ENCODE measurements at regions not wholly inside any gene's neighbourhood (a gene's known extent, or its start where the extent isn't known, plus 50 kb on each side); places are given as distances from the start of the nearest gene placed in this dataset.
"Not testable (repeated sequence)": the region's sequence is repeated elsewhere in the genome, so short reads cannot be mapped to it uniquely, and the experiment has no call there.

DNA sequence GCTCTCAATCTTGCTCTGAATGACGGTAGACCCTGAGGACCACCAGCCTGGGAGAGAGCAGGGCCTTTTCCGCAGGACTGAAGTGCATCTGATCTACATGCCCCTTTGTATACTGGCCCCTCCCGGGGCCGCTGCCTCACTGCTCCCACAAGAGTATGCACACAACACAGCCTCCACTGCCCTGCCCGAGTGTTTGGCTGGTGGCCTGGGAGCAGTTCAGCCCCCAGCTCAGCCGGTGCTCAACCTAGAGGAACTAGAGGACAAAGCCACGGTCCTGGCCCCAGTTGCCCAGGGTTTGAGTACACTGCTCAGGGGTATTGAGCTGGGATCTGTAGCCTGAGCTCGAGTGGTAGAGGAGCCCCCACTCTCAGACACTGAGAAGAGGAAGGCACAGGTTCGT is 118.9 kb upstream of the CAB39 start:
- DNase-seq (ENCODE audit: extremely low read depth in 1 of 2, low read depth in 1 of 2), result no peak

DNA sequence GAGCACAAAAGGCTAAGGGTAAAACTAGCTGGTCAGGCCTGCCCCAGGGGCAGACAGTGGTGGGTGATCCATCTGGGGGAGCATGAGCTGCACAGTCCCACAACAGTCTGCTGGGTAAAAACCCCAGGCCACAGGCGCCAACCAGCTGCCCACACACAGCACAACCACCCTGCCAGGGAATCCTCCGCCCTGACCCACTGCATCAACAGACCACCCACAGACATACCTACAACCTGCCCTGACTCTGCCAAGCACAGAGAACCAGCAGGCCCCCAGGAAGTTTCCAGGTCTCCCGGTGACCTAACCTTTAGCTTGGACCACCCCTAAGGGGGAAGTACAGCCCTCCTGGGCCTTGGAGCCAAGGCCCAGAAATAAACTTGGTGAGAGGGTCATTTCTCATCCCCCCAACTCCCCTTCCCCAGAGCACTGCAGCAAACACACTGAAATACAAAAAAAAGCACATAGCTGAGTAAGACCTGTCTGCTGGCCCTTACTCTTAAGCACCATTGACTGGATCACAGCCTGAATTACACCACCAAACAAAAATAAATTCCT is 118.3 kb upstream of the CAB39 start:
- DNase-seq (ENCODE audit: extremely low read depth in 1 of 2, low read depth in 1 of 2), result no peak

DNA sequence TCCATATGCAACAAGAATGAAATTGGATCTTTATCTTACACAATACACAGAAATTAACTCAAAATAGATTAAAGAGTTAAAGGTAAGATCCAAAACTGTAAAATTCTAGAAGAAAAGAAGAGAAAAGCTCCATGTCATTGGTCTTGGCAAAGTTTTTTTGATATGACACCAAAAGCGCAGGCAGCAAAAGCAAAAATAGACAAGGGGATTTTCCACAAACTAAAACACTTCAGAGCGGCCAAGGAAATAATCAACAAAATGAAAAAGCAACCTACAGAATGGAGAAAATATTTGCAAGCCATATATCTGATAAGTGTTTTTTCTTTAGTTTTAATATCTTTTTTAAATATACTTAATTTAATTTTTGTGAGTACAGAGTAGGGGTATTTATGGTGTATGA is 112.8 kb upstream of the CAB39 start:
- DNase-seq (ENCODE audit: extremely low read depth in 1 of 2, low read depth in 1 of 2), result no peak

DNA sequence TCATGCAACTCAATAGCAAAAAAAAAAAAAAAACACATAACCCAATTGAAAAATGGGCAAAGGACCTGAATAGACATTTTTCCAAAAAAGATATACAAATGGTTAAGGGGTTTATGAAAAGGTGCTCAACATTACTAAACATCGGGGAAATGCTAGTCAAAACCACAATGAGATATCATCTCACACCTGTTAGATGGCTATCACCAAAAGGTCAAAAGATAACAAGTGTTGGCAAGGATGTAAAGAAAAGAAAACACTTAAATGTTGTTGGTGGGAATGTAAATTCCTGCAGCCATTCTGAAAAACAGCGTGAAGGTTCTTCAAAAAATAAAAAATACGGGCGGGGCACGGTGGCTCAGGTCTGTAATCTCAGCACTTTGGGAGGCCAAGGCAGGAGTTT is 112.4 kb upstream of the CAB39 start:
- no peak for DNase-seq (ENCODE audit: extremely low read depth in 1 of 2, low read depth in 1 of 2)

DNA sequence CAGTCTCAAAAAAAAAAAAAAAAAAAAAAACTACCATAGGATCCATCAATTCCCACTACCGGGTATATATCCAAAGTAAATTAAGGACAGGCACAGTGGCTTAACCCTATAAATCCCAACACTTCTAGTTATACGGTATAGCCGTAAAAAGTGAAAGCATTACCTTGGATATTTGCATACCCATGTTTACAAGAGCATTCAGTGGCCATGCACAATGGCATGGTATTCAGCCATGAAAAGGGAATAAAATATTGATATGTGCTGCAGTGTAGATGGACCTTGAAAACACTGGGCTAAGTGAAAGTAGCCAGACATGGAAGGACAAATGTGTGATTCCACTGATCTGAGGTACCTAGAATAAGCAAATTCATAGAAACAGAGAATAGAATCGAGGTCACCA is 111.8 kb upstream of the CAB39 start:
- no peak for DNase-seq (ENCODE audit: extremely low read depth in 1 of 2, low read depth in 1 of 2)

DNA sequence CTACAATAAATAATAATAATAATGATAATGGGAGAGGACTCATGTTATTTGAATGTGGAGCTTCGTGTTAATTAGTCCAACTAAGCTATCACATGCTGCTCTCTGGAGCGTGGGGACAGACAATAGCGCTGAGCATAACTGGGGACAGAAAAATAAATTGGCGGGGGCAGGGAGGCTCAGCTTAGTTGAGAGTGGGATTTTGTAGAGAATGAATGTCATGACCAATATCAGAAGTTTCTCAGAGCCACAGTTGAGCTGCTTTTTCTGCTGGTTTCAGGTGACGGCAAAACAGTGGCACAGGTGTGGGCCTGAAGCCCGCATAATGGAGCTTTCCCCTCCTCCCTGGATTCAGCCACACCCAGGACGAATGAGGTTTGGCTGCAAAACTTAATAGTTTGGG is 111.1 kb upstream of the CAB39 start:
- no peak for DNase-seq (ENCODE audit: extremely low read depth in 1 of 2, low read depth in 1 of 2)

DNA sequence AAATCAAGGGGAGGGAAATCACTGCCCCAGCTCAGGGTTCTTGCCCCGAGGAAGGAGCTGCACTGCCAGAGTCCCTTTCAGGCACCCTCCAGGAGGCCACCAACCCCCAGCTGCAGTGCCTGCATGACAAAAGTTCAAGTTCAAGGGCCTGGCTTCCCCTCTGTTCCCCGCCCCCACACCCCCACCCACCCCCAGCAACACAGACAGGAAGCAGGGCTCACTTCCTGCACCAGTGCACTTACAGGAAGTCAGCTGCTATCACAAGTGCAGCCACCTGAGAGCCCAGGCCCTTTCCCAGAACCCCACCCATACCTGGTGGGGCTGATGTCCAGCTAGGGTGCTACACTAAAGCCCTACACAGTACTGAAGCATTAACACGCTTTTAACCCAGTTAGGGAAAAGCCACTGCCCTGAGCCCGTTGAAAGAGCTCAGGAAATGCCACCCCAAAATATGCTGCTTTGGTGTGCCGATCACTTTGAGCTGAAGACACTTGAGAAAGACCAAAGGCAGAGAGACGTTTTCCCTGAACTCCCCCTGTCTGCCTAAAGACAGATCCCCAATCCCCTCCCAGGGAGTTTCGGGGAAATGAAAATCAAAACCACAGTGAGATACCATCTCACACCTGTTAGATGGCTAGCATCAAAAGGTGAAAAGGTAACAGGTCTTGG is 109.9 kb upstream of the CAB39 start:
- peak in 1 of 2 donors; percentile 24 for DNase-seq (ENCODE audit: extremely low read depth in 1 of 2, low read depth in 1 of 2)

DNA sequence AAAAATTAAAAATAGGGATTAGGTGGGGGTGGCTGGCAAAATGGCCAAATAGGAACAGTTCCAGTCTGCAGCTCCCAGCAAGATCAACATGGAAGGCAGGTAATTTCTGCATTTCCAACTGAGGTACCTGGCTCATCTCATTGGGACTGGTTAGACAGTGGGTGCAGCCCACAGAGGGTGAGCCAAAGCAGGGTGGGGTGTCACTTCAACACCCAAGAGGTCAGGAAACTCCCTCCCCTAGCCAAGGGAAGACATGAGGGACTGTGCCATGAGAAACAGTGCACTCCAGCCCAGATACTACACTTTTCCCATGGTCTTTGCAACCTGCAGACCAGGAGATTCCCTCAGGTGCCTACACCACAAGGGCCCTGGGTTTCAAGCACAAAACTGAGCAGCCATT is 109.3 kb upstream of the CAB39 start:
- DNase-seq (ENCODE audit: extremely low read depth in 1 of 2, low read depth in 1 of 2), result not testable (repeated sequence)

DNA sequence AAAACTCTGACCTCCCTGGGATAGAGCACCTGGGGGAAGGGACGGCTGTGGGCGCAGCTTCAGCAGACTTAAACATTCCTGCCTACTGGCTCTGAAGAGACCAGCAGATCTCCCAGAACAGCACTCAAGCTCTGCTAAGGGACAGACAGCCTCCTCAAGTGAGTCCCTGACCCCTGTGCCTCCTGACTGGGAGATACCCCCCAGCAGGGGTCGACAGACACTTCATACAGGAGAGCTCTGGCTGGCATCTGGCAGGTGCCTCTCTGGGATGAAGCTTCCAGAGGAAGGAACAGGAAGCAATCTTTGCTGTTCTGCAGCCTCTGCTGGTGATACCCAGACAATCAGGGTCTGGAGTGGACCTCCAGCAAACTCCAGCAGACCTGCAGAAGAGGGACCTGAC is 108.5 kb upstream of the CAB39 start:
- not testable (repeated sequence) for DNase-seq (ENCODE audit: extremely low read depth in 1 of 2, low read depth in 1 of 2)

DNA sequence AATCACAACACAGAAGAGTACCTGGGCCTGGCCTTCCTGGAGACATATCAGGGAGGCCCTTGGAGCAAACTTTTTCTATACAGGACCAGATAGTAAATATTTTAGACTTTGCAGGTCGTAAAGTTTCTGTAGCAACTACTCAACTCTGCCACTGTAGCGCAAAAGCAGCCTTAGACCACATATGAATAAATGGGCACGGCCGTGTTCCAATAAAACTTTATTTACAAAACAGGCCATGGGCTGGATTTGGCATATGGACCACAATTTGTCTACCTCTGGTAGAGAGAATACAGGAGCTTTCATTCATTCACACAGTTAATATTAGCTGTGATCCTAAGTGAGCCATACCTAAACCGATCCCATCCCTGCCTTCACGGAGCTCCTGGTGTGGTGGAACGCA is 98.6 kb upstream of the CAB39 start:
- DNase-seq (ENCODE audit: extremely low read depth in 1 of 2, low read depth in 1 of 2), result no peak

DNA sequence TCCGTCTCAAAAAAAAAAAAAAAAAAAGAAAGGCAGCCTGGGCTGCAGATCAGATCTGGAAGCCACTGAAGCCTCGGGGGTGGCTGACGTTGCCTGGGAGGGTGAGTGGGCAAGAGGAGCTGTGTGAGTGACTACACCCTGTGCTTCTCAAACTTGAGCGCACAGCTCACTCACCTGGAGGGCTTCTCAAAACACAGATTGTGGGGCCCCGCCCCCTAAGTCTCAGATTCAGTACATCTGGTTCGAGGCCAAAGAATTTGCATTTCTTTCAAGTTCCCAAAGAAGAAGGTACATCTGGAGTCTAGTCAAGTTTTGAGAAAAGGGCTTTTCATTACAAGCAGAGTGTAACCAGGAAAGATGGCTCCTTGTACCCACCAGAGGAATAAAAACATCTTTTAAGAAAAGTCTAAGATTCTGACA is 97.7 kb upstream of the CAB39 start:
- no peak for DNase-seq (ENCODE audit: extremely low read depth in 1 of 2, low read depth in 1 of 2)

DNA sequence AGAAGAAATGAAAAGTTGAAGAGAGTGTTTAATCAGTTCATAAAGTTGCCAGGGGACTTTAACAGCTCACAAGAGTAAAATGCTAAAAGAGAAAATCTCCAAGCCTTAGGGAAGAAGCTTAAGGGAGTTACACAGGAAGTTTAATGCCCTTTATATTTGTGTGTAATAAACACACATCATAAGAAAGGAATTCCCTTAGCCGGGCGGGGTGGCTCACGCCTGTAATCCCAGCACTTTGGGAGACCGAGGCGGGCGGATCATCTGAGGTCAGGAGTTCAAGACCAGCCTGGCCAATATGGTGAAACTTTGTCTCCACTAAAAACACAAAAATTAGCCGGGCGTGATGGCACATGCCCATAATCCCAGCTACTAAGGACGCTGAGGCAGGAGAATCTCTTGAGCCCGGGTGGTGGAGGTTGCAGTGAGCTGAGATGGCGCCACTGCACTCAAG is 95.4 kb upstream of the CAB39 start:
- DNase-seq (ENCODE audit: extremely low read depth in 1 of 2, low read depth in 1 of 2), result not testable (repeated sequence)

DNA sequence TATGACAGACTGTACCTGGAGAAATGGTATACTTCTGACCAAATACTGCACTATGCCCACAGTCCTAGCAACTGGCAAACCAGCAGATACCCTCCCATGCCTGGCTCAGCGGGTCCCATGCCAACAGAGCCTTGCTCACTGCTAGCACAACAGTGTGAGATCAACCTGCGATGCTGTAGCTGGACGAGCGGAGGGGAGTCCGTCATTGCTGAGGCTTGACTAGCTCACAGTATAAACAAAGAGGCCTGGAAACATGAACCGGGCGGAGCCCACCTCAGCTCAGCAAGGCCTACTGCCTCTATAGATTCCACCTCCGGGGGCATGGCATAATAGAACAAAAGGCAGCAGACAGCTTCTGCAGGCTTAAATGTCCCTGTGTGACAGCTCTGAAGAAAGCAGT is 93.2 kb upstream of the CAB39 start:
- DNase-seq (ENCODE audit: extremely low read depth in 1 of 2, low read depth in 1 of 2), result no peak

DNA sequence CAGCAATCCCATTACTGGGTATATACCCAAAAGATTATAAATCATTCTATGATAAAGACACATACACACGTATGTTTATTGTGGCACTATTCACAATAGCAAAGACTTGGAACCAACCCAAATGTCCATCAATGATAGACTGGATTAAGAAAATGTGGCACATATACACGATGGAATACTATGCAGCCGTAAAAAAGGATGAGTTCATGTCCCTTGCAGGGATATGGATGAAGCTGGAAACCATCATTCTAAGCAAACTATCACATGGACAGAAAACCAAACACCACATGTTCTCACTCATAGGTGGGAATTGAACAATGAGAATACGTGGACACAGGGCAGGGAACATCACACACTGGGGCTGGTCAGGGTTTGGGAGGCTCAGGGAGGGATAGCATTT is 87.4 kb upstream of the CAB39 start:
- not testable (repeated sequence) for DNase-seq (ENCODE audit: extremely low read depth in 1 of 2, low read depth in 1 of 2)

DNA sequence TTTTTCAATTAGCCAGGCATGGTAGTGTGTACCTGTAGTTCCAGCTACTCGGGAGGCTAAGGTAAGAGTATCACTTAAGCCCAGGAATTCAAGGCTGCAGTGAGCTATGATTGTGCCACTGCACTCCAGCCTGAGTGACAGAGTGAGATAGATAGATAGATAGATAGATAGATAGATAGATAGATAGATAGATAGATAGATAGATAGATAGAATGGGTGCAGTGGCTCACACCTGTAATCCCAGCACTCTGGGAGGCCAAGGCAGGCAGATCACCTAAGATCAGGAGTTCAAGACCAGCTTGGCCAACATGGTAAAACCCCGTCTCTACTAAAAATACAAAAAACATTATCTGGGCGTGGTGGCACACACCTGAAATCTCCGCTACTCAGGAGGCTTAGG is 85.6 kb upstream of the CAB39 start:
- not testable (repeated sequence) for DNase-seq (ENCODE audit: extremely low read depth in 1 of 2, low read depth in 1 of 2)

DNA sequence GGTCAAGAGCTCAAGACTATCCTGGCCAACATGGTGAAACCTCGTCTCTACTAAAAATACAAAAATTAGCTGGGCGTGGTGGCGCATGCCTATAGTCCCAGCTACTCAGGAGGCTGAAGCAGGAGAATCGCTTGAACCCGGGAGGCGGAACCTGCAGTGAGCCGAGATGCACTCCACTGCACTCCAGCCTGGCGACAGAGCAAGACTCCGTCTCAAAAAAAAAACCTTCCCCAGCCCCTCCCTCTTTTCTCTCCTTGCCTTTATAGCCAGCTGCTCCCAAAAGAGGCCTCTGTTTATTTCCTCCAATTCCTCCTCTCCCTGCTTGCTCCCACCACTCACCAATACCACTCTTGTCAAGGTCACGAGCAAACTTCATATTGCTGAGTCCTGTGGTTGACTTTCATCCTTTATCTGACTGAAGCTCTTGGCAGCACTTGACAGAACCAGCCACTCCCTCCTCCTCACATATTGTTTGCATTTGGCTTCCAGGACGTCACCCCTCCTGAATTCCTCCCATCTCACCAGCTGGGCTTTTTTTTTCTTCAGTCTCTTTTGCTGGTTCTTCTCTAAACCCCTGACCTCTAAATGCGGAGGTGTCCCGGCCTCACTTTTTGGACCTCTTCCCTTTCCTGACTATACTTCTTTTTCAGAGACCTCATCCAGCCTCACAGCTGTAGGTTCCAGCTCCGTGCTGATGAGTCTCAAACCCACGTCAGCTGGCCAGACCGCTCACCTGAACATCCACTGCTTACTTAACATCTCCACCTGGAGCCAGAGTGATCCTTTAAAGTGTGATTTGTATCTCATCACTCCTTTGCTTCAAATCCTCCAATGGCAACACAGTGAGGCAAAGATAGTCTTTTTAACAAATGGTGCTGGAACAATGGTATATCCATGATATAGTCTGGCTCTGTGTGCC is 84.6 kb upstream of the CAB39 start:
- DNase-seq (ENCODE audit: extremely low read depth in 1 of 2, low read depth in 1 of 2), result no peak

DNA sequence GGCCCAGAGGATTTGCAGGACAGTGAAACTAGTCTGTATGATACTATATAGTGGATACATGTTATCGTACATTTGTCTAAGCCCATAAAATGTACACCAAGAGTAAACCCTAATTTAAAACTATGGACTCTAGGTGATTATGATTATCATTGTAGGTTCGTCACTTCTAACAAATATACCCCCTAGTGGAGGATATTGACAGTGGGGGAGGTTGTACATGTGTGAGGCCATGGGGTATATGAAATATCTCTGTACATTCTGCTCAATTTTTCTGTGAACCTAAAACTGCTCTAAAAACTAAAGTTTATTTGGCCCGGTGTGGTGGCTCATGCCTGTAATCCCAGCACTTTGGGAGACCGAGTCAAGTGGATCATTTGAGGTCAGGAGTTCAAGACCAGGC is 81.2 kb upstream of the CAB39 start:
- DNase-seq (ENCODE audit: extremely low read depth in 1 of 2, low read depth in 1 of 2), result no peak

DNA sequence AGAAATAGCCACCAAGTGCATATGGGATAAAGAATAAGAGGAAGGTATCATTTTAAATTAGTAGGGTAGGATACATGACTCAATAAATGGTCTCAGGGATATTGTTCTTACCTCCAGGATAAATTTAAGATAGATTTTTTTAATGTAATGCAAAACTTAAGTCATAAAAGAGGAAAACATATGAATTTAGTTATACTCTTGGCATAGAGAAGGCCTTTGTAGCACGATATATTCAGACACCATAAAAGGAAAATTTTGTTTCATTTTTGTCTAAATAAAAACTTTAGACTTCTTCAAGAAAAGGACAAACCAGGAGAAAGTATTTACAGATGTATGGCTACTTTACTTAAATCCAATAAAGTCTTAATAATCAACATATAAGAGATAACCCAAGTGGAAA is 78.5 kb upstream of the CAB39 start:
- no peak for DNase-seq (ENCODE audit: extremely low read depth in 1 of 2, low read depth in 1 of 2)

DNA sequence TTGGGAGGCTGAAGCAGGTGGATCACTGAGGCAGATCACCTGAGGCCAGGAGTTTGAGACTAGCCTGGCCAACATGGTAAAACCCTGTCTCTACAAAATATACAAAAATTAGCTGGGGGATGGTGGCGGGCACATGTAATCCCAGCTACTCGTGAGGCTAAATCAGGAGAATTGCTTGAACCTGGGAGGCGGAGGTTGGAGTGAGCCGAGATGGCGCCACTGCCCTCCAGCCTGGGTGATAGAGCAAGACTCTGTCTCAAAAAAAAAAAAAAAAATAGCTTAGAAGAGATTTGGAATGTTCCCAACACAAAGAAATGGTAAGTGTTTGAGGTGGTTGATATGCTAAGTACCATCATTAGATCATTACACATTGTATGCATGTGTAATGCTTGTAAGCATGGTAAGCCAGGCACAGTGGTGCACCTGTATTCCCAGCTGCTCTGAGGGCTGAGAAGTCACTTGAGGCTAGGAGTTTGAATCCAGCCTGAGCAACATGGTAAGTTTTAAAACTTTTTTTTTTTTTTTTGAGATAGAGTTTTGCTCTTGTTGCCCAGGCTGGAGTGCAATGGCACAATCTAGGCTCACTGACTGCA is 77.8 kb upstream of the CAB39 start:
- DNase-seq (ENCODE audit: extremely low read depth in 1 of 2, low read depth in 1 of 2), result not testable (repeated sequence)

DNA sequence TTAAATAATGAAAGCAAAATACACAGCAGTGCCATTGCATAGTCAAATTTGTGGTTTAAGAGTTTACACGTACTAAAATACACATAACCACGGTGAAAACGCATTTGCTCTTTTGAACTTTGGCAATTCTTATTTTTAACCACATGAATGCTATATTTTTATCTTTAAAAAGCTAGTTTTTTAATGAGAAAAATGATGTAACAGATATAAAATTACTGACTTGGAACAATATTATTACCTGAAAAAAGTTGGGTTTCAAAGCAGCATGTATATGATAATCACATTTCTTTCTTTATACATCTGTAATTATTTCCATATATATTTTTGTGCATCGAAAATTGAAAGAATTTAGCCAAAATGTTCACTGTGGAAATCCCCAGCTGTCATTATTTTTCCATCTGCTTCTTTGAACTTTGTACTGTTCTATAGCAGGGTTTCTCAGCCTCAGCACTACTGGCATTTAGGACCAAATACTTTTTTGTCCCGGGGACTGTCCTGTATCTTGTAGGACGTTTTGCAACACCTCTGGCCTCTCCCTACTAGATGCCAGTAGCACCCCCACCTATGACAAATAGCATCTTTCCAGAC is 75.9 kb upstream of the CAB39 start:
- DNase-seq (ENCODE audit: extremely low read depth in 1 of 2, low read depth in 1 of 2), result no peak

DNA sequence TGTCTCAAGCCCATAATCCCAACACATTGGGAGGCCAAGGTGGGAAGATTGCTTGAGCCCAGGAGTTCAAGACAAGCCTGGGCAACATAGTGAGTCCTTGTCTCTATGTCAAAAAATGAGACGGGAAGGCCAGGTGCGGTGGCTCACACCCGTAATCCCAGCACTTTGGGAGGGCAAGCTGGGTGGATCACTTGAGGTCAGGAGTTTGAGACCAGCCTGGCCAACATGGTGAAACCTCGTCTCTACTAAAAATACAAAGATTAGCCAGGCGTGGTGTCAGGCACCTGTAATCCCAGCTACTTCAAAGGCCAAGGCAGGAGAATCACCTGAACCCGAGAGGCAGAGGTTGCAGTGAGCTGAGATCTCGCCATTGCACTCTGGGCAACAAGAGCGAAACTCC is 75.2 kb upstream of the CAB39 start:
- not testable (repeated sequence) for DNase-seq (ENCODE audit: extremely low read depth in 1 of 2, low read depth in 1 of 2)
